GM12878 (cell line): ENCODE measurements at regions not wholly inside any gene's neighbourhood (a gene's known extent, or its start where the extent isn't known, plus 50 kb on each side); places are given as distances from the start of the nearest gene placed in this dataset.

Experiments
- ATAC-seq: fragments of 200-7000 bp; cut with Tn5 transposase; 3 replicates; pipeline ENCODE4 v1.9.1; 2020; ENCODE audit warnings: mild to moderate bottlenecking, moderate library complexity
- BruUV-seq: library from RNA; stranded (reverse); fragments of 400-500 nt; replicated peaks from 2 replicates; lab custom pipeline; 2021; lab: Mats Ljungman, UMichigan
- CTCF ChIA-PET: fragments of 300-600 bp; sonication (Branson Sonifier 250); formaldehyde crosslinking; extraction: SDS; loops from one replicate; lab custom pipeline; 2021; ENCODE audit warnings: inconsistent platforms; lab: Yijun Ruan, JAX
- POLR2A ChIA-PET: fragments of 350-600 bp; formaldehyde crosslinking; extraction: SDS; loops from one replicate; lab custom pipeline; 2021; ENCODE audit warnings: inconsistent platforms; lab: Charles Lee
- RAD21 ChIA-PET: fragments of 300-600 bp; sonication (Branson Sonifier 250); formaldehyde crosslinking; loops from one replicate; lab custom pipeline; 2023; ENCODE audit warnings: antibody characterized with exemption; ENCODE audit not compliant: unreplicated experiment; lab: Charles Lee
- SMC1A ChIA-PET: fragments of 300-600 bp; sonication (Branson Sonifier 250); formaldehyde crosslinking; loops from one replicate; lab custom pipeline; 2023; ENCODE audit not compliant: unreplicated experiment, uncharacterized antibody; lab: Charles Lee
- DNase-seq: peaks from one replicate; pipeline ENCODE4 v3.0.0-alpha.2; 2011; ENCODE audit warnings: low read depth, low spot score
- FAIRE-seq: peaks from 3 replicates; lab custom pipeline; 2011; peaks lifted over from hg19 to GRCh38; lab: Jason Lieb, UNC
- H2AFZ ChIP-seq: 2 replicates; pipeline ENCODE4 v1.6.0; 2011; ENCODE audit warnings: low read depth, low read length, control low read depth; ENCODE audit not compliant: control insufficient read depth
- H3K27ac ChIP-seq: 2 replicates; pipeline ENCODE4 v1.5.1; 2011; ENCODE audit warnings: control low read depth; ENCODE audit not compliant: control insufficient read depth, insufficient read depth
- H3K27me3 ChIP-seq, 2 experiments: replicated peaks in 1 of 2; 2 replicates each; pipeline versions ENCODE4 v1.6.0 to v1.6.1; 2011; ENCODE audit warnings: low read length in 1 of 2; ENCODE audit not compliant: control insufficient read depth in 2 of 2, insufficient read depth in 2 of 2
- H3K36me3 ChIP-seq, 2 experiments: 2 replicates each; pipeline ENCODE4 v1.5.1; 2011; ENCODE audit warnings: low read length in 1 of 2; ENCODE audit not compliant: control insufficient read depth in 2 of 2, insufficient read depth in 2 of 2
- H3K4me1 ChIP-seq: 2 replicates; pipeline ENCODE4 v1.6.1; 2011; ENCODE audit warnings: mild to moderate bottlenecking, low read length, moderate library complexity, mixed read lengths; ENCODE audit not compliant: control insufficient read depth, insufficient read depth
- H3K4me2 ChIP-seq: 2 replicates; pipeline ENCODE4 v1.6.0; 2011; ENCODE audit warnings: control low read depth; ENCODE audit not compliant: control insufficient read depth, insufficient read depth
- H3K4me3 ChIP-seq: fragments of 200-600 bp; sonication (generic); 2 replicates; pipeline ENCODE4 v1.5.1; 2016
- H3K79me2 ChIP-seq: 2 replicates; pipeline ENCODE4 v1.6.0; 2011; ENCODE audit warnings: low read length; ENCODE audit not compliant: control insufficient read depth, insufficient read depth
- H3K9ac ChIP-seq: 2 replicates; pipeline ENCODE4 v1.8.0; 2011; ENCODE audit warnings: low read length, control low read depth, mixed read lengths; ENCODE audit not compliant: control insufficient read depth, insufficient read depth
- H3K9me3 ChIP-seq: replicated peaks from 3 replicates; pipeline ENCODE4 v1.5.1; 2011; ENCODE audit warnings: mild to moderate bottlenecking, low read length; ENCODE audit not compliant: control insufficient read depth, insufficient read depth
- H4K20me1 ChIP-seq: 2 replicates; pipeline ENCODE4 v1.6.0; 2011; ENCODE audit not compliant: control insufficient read depth, insufficient read depth
- EP300 ChIP-seq, 2 experiments: fragments of 150-350 bp in 1 of 2; IDR thresholded peaks; 2 replicates each; pipeline ENCODE4 v1.6.1; 2011 to 2012; ENCODE audit warnings: low read depth in 2 of 2, low read length in 2 of 2, borderline replicate concordance in 1 of 2, improper control_type of control experiment in 1 of 2, inconsistent platforms in 1 of 2; ENCODE audit not compliant: control insufficient read depth in 1 of 2
- HDGF ChIP-seq: fragments of 450-650 bp; IDR thresholded peaks from 2 replicates; pipeline ENCODE4 v1.6.1; 2016; ENCODE audit warnings: antibody characterized with exemption
- KLF5 ChIP-seq: fragments of 450-650 bp; IDR thresholded peaks from 2 replicates; pipeline ENCODE4 v1.6.1; 2014; ENCODE audit warnings: mild to moderate bottlenecking; ENCODE audit not compliant: partially characterized antibody
- NKRF ChIP-seq: fragments of 450-650 bp; conservative IDR thresholded peaks from 2 replicates; pipeline ENCODE4 v1.6.1; 2017; ENCODE audit warnings: mild to moderate bottlenecking, moderate library complexity
- NR2C1 ChIP-seq: fragments of 450-650 bp; IDR thresholded peaks from 2 replicates; pipeline ENCODE4 v1.6.1; 2017; ENCODE audit warnings: antibody characterized with exemption, mild to moderate bottlenecking, moderate library complexity
- NR2C2 ChIP-seq: IDR thresholded peaks from 2 replicates; pipeline ENCODE4 v1.6.1; 2011; ENCODE audit warnings: borderline replicate concordance, low read depth; ENCODE audit not compliant: control insufficient read depth, insufficient read length
- REST ChIP-seq: IDR thresholded peaks from 2 replicates; pipeline ENCODE4 v1.6.1; 2012; ENCODE audit warnings: mild to moderate bottlenecking, low read depth, low read length
- SMC3 ChIP-seq: IDR thresholded peaks from 2 replicates; pipeline ENCODE4 v1.6.1; 2011; ENCODE audit warnings: low read length, improper control_type of control experiment, borderline replicate concordance
- TBL1XR1 ChIP-seq: IDR thresholded peaks from 2 replicates; pipeline ENCODE4 v1.6.1; 2012; ENCODE audit warnings: low read depth, low read length, improper control_type of control experiment
- WGBS: methylation state at CpG from one replicate; pipeline ENCODE4 v1.1.6; 2016; ENCODE audit warnings: low lambda C conversion rate; ENCODE audit not compliant: insufficient replicate concordance, insufficient coverage; ENCODE audit errors: missing lambda C conversion rate; 5-methylcytosine and 5-hydroxymethylcytosine counted together
- in situ Hi-C: fragments of 300-500 bp; cut with MboI; formaldehyde crosslinking; loops from 9 replicates; pipeline ENCODE4 v1.14.3; 2018; ENCODE audit warnings: mixed read lengths
- intact Hi-C: fragments of 100-400 bp; cut with micrococcal nuclease; formaldehyde crosslinking; loops from one replicate; pipeline ENCODE4 v1.14.2; 2022; ENCODE audit not compliant: unreplicated experiment

GRCh38 chr12:116399055-116399454 is 121.6 kb upstream of the MED13L start:
- 24% methylated on average over 1 of the region's 1 CpG for WGBS
- in situ Hi-C loops (no loop called here), intact Hi-C loops (no loop called here)
- BruUV-seq = no TSS peak
- no peaks in the 10 kb centered on the region for H3K27me3 ChIP-seq
- ChIA-PET SMC1A (interaction anchor here (0.6 kb wide), 1 partner anchor 102 kb away, joined by 3 read pairs; no protein-coding TSS in a partner anchor), CTCF (interaction anchor here (1.1 kb wide), 1 partner anchor 66 kb away, joined by 3 read pairs; no protein-coding TSS in a partner anchor), POLR2A (no interaction called here), RAD21 (no interaction called here)
- H3K9ac ChIP-seq = no peak overlapping the region
- H3K36me3 ChIP-seq = no peaks in the 10 kb centered on the region
- TF ChIP-seq TBL1XR1 (no peak), EP300 (IDR thresholded peaks at IDR 0.05; ENCODE audit: borderline replicate concordance in 1 of 2, control insufficient read depth in 1 of 2, low read depth in 2 of 2, low read length in 2 of 2) (no peak), NKRF (no peak), HDGF (no peak), KLF5 (no peak), NR2C1 (no peak), SMC3 (no peak), NR2C2 (no peak), REST (no peak)
- DNase-seq (no peak), FAIRE-seq (no peak), ATAC-seq (no peak)
- H3K4me3 ChIP-seq = no peak overlapping the region
- no peak overlapping the region for H2AFZ ChIP-seq
- no peaks in the 10 kb centered on the region for H3K79me2 ChIP-seq
- no peak overlapping the region for H3K4me2 ChIP-seq
- H3K9me3 ChIP-seq = peaks cover 18% of the 10 kb centered on the region
- no peak overlapping the region for H3K27ac ChIP-seq
- H4K20me1 ChIP-seq = no peaks in the 10 kb centered on the region
- H3K4me1 ChIP-seq = no peaks in the 10 kb centered on the region
